ENCODE measurements at regions not wholly inside any gene's neighbourhood (a gene's known extent, or its start where the extent isn't known, plus 50 kb on each side); places are given as distances from the start of the nearest gene placed in this dataset.

- H3K4me1 Mint-ChIP-seq, result peaks cover 31% of the 10 kb centered on the region
- no peak overlapping the region for H3K4me3 Mint-ChIP-seq
- H3K9me3 Mint-ChIP-seq, result no peaks in the 10 kb centered on the region
- H4K20me1 ChIP-seq (replicated peaks; ENCODE audit: insufficient read depth), result no peaks in the 10 kb centered on the region
- DNase-seq (ENCODE audit: low spot score), result no peak
- no peak overlapping the region for H3K27ac Mint-ChIP-seq
- no peaks in the 10 kb centered on the region for H3K36me3 Mint-ChIP-seq (ENCODE audit: low read depth)
- peaks cover 25% of the 10 kb centered on the region for H3K4me1 ChIP-seq (ENCODE audit: insufficient read depth)
- H3K4me3 ChIP-seq, result no peak overlapping the region
- H3K9me2 ChIP-seq (ENCODE audit: insufficient read depth), result no peaks in the 10 kb centered on the region
- H3K27me3 ChIP-seq (ENCODE audit: insufficient read depth), result no peaks in the 10 kb centered on the region
- H3K36me3 ChIP-seq (ENCODE audit: insufficient read depth), result no peaks in the 10 kb centered on the region
- no peak overlapping the region for H2AFZ ChIP-seq
- no peak overlapping the region for H3K27ac ChIP-seq (ENCODE audit: low read depth)
- no peak for ATAC-seq
- H3K27me3 Mint-ChIP-seq (ENCODE audit: insufficient read depth, low read depth, poor library complexity), result no peaks in the 10 kb centered on the region
- H3K4me2 ChIP-seq, result no peak overlapping the region
- peaks cover 28% of the 10 kb centered on the region for H3K79me2 ChIP-seq (replicated peaks; ENCODE audit: insufficient read depth)
- no peak for TF ChIP-seq CTCF (conservative IDR thresholded peaks at IDR 0.05; ENCODE audit: low read depth in 2 of 2)
- TF ChIP-seq JUNB (IDR thresholded peaks at IDR 0.05; ENCODE audit: unreplicated experiment), result no peak
- no peak for TF ChIP-seq ZNF462 (CRISPR knock-in tag; IDR thresholded peaks at IDR 0.05)
- TF ChIP-seq POLR2AphosphoS5 (IDR thresholded peaks at IDR 0.05; ENCODE audit: low read depth), result no peak
- TF ChIP-seq EZH2phosphoT487 (IDR thresholded peaks at IDR 0.05; ENCODE audit: unreplicated experiment), result no peak
- TF ChIP-seq ZNF331 (CRISPR knock-in tag; IDR thresholded peaks at IDR 0.05; ENCODE audit: low read depth), result no peak
- TF ChIP-seq ZNF114 (CRISPR knock-in tag; IDR thresholded peaks at IDR 0.05), result no peak
- no peaks in the 10 kb centered on the region for H3F3A ChIP-seq (replicated peaks; ENCODE audit: low read depth)
Measured at GRCh38 chrX:10043386-10043785, 76.2 kb downstream of the CLDN34 start.

All from GM23338 (cell line).